Astrocyte (in vitro differentiated cells and primary cell): ENCODE measurements at regions not wholly inside any gene's neighbourhood (a gene's known extent, or its start where the extent isn't known, plus 50 kb on each side); places are given as distances from the start of the nearest gene placed in this dataset.

Source experiments
- DNase-seq: peaks from one replicate; pipeline ENCODE4 v3.0.0-alpha.2; 2010; ENCODE audit warnings: low read depth
- FAIRE-seq: peaks from 2 replicates; lab custom pipeline; 2011; peaks lifted over from hg19 to GRCh38; lab: Jason Lieb, UNC
- H2AFZ ChIP-seq: 2 replicates; pipeline ENCODE4 v1.6.0; 2012; ENCODE audit warnings: low read depth, low read length, inconsistent platforms
- H3K27ac ChIP-seq: 2 replicates; pipeline ENCODE4 v1.5.1; 2011; ENCODE audit warnings: low read depth, low read length, inconsistent platforms
- H3K27me3 ChIP-seq: 2 replicates; pipeline ENCODE4 v1.6.0; 2011; ENCODE audit warnings: low read length, inconsistent platforms; ENCODE audit not compliant: insufficient read depth
- H3K36me3 ChIP-seq: 2 replicates; pipeline ENCODE4 v1.5.1; 2011; ENCODE audit warnings: low read length, inconsistent platforms; ENCODE audit not compliant: insufficient read depth
- H3K4me1 ChIP-seq: 2 replicates; pipeline ENCODE4 v1.5.1; 2011; ENCODE audit warnings: low read length, inconsistent platforms; ENCODE audit not compliant: insufficient read depth
- H3K4me2 ChIP-seq: 2 replicates; pipeline ENCODE4 v1.6.0; 2012; ENCODE audit warnings: low read length, inconsistent platforms
- H3K4me3 ChIP-seq: 2 replicates; pipeline ENCODE4 v1.5.1; 2011; ENCODE audit warnings: low read depth, mild to moderate bottlenecking, low read length, inconsistent platforms; ENCODE audit not compliant: insufficient read depth
- H3K79me2 ChIP-seq: 2 replicates; pipeline ENCODE4 v1.6.0; 2012; ENCODE audit warnings: mild to moderate bottlenecking, low read length, inconsistent platforms; ENCODE audit not compliant: insufficient read depth
- H3K9ac ChIP-seq: 2 replicates; pipeline ENCODE4 v1.6.0; 2012; ENCODE audit warnings: mild to moderate bottlenecking, low read length, inconsistent platforms
- H3K9me3 ChIP-seq: 2 replicates; pipeline ENCODE4 v1.5.1; 2012; ENCODE audit warnings: low read depth, mild to moderate bottlenecking, low read length, inconsistent platforms; ENCODE audit not compliant: insufficient read depth
- H4K20me1 ChIP-seq: 2 replicates; pipeline ENCODE4 v1.6.0; 2012; ENCODE audit warnings: low read length, inconsistent platforms; ENCODE audit not compliant: insufficient read depth
- H3K27ac Mint-ChIP-seq: one replicate; pipeline ENCODE4 v1.8.0; 2021; ENCODE audit warnings: mild to moderate bottlenecking, mixed read lengths; ENCODE audit not compliant: unreplicated experiment
- H3K27me3 Mint-ChIP-seq: one replicate; pipeline ENCODE4 v1.8.0; 2021; ENCODE audit warnings: low read depth, mixed read lengths; ENCODE audit not compliant: unreplicated experiment
- H3K36me3 Mint-ChIP-seq: one replicate; pipeline ENCODE4 v1.8.0; 2021; ENCODE audit warnings: low read depth, mixed read lengths; ENCODE audit not compliant: unreplicated experiment
- H3K4me1 Mint-ChIP-seq: one replicate; pipeline ENCODE4 v1.8.0; 2021; ENCODE audit warnings: low read depth, mixed read lengths; ENCODE audit not compliant: unreplicated experiment
- H3K4me3 Mint-ChIP-seq: one replicate; pipeline ENCODE4 v1.8.0; 2021; ENCODE audit warnings: mild to moderate bottlenecking, moderate library complexity, mixed read lengths; ENCODE audit not compliant: unreplicated experiment
- H3K9me3 Mint-ChIP-seq: one replicate; pipeline ENCODE4 v1.8.0; 2021; ENCODE audit warnings: mild to moderate bottlenecking, mixed read lengths; ENCODE audit not compliant: unreplicated experiment
- EZH2 ChIP-seq: IDR thresholded peaks from 2 replicates; pipeline ENCODE4 v1.6.1; 2012; ENCODE audit warnings: mild to moderate bottlenecking, low read length, inconsistent platforms; ENCODE audit not compliant: insufficient read depth
- TF ChIP-seq, protein P1 (sequence below): IDR thresholded peaks from 2 replicates; pipeline ENCODE4 v1.5.1; 2011; ENCODE audit warnings: low read depth, mild to moderate bottlenecking, inconsistent platforms, low read length, moderate library complexity; ENCODE audit not compliant: insufficient read depth

DNA sequence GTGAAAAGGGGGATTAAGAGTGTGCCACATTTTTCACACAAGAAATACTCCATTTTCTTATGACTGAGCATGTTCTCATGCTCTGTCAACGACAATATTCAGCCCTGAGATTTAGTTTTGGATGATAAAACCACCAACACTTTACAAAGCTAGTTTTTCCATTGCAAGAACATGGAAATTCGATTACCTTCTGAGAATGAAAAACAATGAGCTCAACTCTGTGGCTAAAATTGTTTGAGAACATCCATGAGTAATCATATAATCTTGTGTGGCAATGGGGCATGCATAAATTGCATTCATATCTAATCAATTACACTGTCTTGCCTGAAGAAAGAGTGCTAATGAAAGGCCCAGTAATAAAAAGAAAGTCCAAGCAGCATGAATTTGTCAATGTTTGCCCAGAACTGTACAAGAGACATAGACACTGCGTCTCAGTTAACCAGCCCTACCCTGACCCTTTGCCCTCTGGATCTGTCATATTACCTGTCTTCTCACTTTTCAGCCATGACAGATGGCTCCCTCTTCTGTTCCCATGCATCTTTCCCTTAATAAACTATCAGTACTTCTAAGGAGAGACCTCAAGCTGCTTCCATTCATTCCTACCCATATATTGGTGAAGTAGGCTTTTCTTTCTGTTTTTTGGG is 253.4 kb downstream of the FAM76B start:
- Mint-ChIP-seq H3K27me3 (peaks cover 3% of the 10 kb centered on the region), H3K9me3 (no peaks in the 10 kb centered on the region), H3K4me3 (no peak overlapping the region), H3K27ac (no peak overlapping the region), H3K36me3 (no peaks in the 10 kb centered on the region), H3K4me1 (no peaks in the 10 kb centered on the region)
- TF ChIP-seq, protein P1, sequence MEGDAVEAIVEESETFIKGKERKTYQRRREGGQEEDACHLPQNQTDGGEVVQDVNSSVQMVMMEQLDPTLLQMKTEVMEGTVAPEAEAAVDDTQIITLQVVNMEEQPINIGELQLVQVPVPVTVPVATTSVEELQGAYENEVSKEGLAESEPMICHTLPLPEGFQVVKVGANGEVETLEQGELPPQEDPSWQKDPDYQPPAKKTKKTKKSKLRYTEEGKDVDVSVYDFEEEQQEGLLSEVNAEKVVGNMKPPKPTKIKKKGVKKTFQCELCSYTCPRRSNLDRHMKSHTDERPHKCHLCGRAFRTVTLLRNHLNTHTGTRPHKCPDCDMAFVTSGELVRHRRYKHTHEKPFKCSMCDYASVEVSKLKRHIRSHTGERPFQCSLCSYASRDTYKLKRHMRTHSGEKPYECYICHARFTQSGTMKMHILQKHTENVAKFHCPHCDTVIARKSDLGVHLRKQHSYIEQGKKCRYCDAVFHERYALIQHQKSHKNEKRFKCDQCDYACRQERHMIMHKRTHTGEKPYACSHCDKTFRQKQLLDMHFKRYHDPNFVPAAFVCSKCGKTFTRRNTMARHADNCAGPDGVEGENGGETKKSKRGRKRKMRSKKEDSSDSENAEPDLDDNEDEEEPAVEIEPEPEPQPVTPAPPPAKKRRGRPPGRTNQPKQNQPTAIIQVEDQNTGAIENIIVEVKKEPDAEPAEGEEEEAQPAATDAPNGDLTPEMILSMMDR = no peak
- TF ChIP-seq EZH2 = no peak
- DNase-seq (peak; percentile 52), FAIRE-seq (peak; percentile 9)
- H3K9me3 ChIP-seq = no peaks in the 10 kb centered on the region
- H3K9ac ChIP-seq = no peak overlapping the region
- no peaks in the 10 kb centered on the region for H4K20me1 ChIP-seq
- H3K27me3 ChIP-seq = no peaks in the 10 kb centered on the region
- H2AFZ ChIP-seq = no peak overlapping the region
- H3K4me2 ChIP-seq = no peak overlapping the region
- H3K79me2 ChIP-seq = no peaks in the 10 kb centered on the region
- H3K36me3 ChIP-seq = no peaks in the 10 kb centered on the region
- H3K4me1 ChIP-seq = no peaks in the 10 kb centered on the region
- no peak overlapping the region for H3K4me3 ChIP-seq
- H3K27ac ChIP-seq = no peak overlapping the region

DNA sequence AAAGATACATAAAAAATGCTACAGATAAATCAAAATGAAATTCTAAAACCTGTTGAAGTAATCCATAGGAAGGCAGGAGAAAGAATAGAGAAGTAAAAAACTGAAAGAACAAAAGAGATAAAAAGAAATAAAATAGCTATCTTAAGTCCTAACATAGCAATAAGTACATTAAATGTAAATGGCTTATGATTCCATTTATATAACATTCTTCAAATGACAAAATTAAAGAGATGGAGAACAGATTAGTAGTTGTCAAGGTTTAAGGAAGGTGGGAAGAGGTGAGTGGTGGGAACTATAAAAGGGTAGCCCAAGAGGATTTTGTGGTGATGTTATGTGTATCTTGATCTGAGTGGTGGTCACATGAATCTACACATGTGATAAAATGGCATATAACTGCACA is 254.8 kb downstream of the FAM76B start:
- no peaks in the 10 kb centered on the region for H3K9me3 Mint-ChIP-seq
- H3K36me3 Mint-ChIP-seq = no peaks in the 10 kb centered on the region
- no peaks in the 10 kb centered on the region for H4K20me1 ChIP-seq
- H3K79me2 ChIP-seq = no peaks in the 10 kb centered on the region
- H3K9me3 ChIP-seq = no peaks in the 10 kb centered on the region
- DNase-seq (no peak), FAIRE-seq (no peak)
- no peak overlapping the region for H3K27ac ChIP-seq
- no peaks in the 10 kb centered on the region for H3K4me1 ChIP-seq
- no peak overlapping the region for H3K27ac Mint-ChIP-seq
- H2AFZ ChIP-seq = no peak overlapping the region
- no peaks in the 10 kb centered on the region for H3K4me1 Mint-ChIP-seq
- H3K4me2 ChIP-seq = no peak overlapping the region
- no peaks in the 10 kb centered on the region for H3K27me3 ChIP-seq
- no peak overlapping the region for H3K4me3 ChIP-seq
- no peak for TF ChIP-seq EZH2
- TF ChIP-seq, protein P1 = no peak
- H3K9ac ChIP-seq = no peak overlapping the region
- H3K36me3 ChIP-seq = no peaks in the 10 kb centered on the region
- H3K27me3 Mint-ChIP-seq = peaks cover 3% of the 10 kb centered on the region
- no peak overlapping the region for H3K4me3 Mint-ChIP-seq

DNA sequence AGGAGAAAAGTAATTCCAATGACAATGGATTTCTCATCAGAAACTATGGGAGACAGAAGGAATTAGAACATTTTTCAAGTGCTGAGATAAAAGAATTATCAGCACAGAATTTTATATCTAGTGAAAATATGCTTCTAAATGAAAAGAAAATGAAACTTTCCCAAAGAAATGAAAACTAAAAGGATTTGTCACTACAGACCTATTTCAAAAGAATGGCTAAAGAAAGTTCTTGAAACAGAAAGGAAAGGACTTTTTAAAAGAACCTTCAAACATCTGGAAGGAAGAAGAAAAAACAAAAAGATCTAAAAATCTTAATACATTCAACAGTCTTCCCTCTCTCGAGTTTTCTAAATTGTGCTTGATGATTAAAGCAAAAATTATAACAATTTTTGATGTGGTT is 255.4 kb downstream of the FAM76B start:
- H2AFZ ChIP-seq = no peak overlapping the region
- Mint-ChIP-seq H3K27me3 (peaks cover 3% of the 10 kb centered on the region), H3K4me1 (no peaks in the 10 kb centered on the region), H3K4me3 (no peak overlapping the region), H3K9me3 (no peaks in the 10 kb centered on the region), H3K27ac (no peak overlapping the region), H3K36me3 (no peaks in the 10 kb centered on the region)
- H3K4me2 ChIP-seq = no peak overlapping the region
- no peak overlapping the region for H3K27ac ChIP-seq
- H3K36me3 ChIP-seq = no peaks in the 10 kb centered on the region
- DNase-seq (no peak), FAIRE-seq (no peak)
- H3K9me3 ChIP-seq = no peaks in the 10 kb centered on the region
- TF ChIP-seq, protein P1 = no peak
- TF ChIP-seq EZH2 = no peak
- no peaks in the 10 kb centered on the region for H4K20me1 ChIP-seq
- no peaks in the 10 kb centered on the region for H3K27me3 ChIP-seq
- H3K79me2 ChIP-seq = no peaks in the 10 kb centered on the region
- no peaks in the 10 kb centered on the region for H3K4me1 ChIP-seq
- H3K4me3 ChIP-seq = no peak overlapping the region
- H3K9ac ChIP-seq = no peak overlapping the region
